Mucosa of descending colon (tissue), 3 donors: ENCODE measurements at regions not wholly inside any gene's neighbourhood (a gene's known extent, or its start where the extent isn't known, plus 50 kb on each side); places are given as distances from the start of the nearest gene placed in this dataset.
A peak's percentile ranks its signal among the peaks of the same experiment; 100 is the strongest.

Experiments used
- ATAC-seq: fragments of 200-7000 bp; cut with Tn5 transposase; one replicate; pipeline ENCODE4 v1.9.1; 2020; ENCODE audit warnings: mild to moderate bottlenecking, moderate library complexity
- DNase-seq, 3 donors: peaks; one replicate each; pipeline ENCODE4 v3.0.0-alpha.2; 2020
- H3K36me3 ChIP-seq: fragments of 200-600 bp; one replicate; pipeline ENCODE4 v1.8.0; 2021; ENCODE audit warnings: low read depth, mild to moderate bottlenecking
- H3K4me1 ChIP-seq: fragments of 200-600 bp; one replicate; pipeline ENCODE4 v1.8.0; 2021; ENCODE audit warnings: low read depth, mild to moderate bottlenecking
- H3K4me3 ChIP-seq: fragments of 200-600 bp; one replicate; pipeline ENCODE4 v1.8.0; 2021; ENCODE audit warnings: mild to moderate bottlenecking
- H3K9me3 ChIP-seq: fragments of 200-600 bp; one replicate; pipeline ENCODE4 v1.8.0; 2021; ENCODE audit warnings: mild to moderate bottlenecking
- CTCF ChIP-seq: fragments of 200-600 bp; IDR thresholded peaks from one replicate; pipeline ENCODE4 v1.8.0; 2022; ENCODE audit warnings: antibody characterized with exemption, mild to moderate bottlenecking
- intact Hi-C, 2 donors: fragments of 100-400 bp; cut with DNase I in 1 of 2; cut with micrococcal nuclease in 1 of 2; formaldehyde crosslinking; loops; one replicate each; pipeline versions ENCODE4 v1.11.0 to v1.11.1; 2022; cut with DNase I, micrococcal nuclease
- donor health status: DM: no; HTN: no; CAD: no; lungs with moderate emphysema.
- donor health status: DM: no; HTN: no; CAD: no.
- donor health status: DM: no; HTN: yes; CAD: no.

DNA sequence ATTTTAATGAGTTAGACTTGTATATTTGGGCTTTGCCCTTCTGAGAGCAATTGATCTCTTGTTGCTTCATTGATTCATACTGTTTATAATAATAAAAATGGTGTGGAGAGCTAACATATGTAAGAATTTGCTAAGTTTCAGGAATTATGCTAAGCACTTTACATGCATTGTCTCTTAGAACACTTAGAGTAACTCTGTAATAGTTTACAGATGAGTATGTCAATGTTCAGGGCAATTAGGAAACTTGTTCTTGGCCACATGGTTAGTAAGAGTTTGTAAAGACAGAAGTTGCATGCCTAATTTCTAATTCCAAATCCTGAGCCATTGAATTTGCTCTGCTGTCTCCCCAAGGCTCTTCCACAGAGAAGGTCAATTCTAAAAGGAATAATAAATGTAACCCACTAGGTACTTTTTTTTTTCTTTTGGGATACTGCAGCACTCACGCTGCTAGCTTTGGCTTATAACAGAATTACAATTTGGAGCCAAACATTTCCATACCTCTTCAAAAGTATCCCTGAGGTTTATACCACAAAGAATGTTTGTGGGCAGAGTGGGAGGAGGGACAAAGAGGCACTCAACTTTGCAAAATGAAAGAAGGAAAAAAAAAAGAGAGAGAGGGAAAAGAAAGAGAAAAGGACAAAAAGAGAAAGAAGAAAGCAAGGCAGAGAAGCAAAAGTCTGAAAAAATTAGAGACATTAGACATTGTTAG is 232.4 kb downstream of the CALCRL start:
- intact Hi-C loops = no loop called here
- ATAC-seq (no peak), DNase-seq (no peak)
- no peaks in the 10 kb centered on the region for H3K36me3 ChIP-seq
- no peaks in the 10 kb centered on the region for H3K4me1 ChIP-seq
- H3K9me3 ChIP-seq = no peaks in the 10 kb centered on the region
- TF ChIP-seq CTCF = no peak
- H3K4me3 ChIP-seq = no peak overlapping the region

- Histone ChIP-seq H3K36me3 (no peaks in the 10 kb centered on the region), H3K4me3 (no peak overlapping the region), H3K9me3 (no peaks in the 10 kb centered on the region), H3K4me1 (no peaks in the 10 kb centered on the region)
- intact Hi-C loops = no loop called here
- no peak for TF ChIP-seq CTCF
- no peak for DNase-seq
- ATAC-seq = no peak
Observed at GRCh38 chr2:187214306-187214705, 233.7 kb downstream of the CALCRL start.

DNA sequence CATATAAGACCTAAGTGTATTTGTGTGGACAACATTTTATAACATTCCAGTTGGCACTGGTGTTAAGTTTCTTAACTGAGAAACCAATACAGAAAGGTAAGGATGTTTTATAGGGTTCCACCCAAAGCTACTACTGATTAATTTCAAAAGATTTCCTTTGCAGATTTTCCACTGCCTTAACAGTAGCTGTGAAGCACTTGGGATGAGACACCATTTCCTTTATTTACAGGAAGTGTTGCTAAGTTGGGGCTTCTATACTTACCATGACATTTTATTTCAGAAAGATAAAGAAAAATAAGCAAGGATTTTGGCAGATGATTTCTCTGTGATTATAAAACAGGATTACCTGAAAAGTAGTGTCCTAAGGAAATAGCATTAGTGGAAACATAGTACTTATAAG is 234.3 kb downstream of the CALCRL start:
- Histone ChIP-seq H3K9me3 (no peaks in the 10 kb centered on the region), H3K4me3 (no peak overlapping the region), H3K36me3 (no peaks in the 10 kb centered on the region), H3K4me1 (no peaks in the 10 kb centered on the region)
- no peak for TF ChIP-seq CTCF
- ATAC-seq (no peak), DNase-seq (no peak)
- intact Hi-C loops = no loop called here

DNA sequence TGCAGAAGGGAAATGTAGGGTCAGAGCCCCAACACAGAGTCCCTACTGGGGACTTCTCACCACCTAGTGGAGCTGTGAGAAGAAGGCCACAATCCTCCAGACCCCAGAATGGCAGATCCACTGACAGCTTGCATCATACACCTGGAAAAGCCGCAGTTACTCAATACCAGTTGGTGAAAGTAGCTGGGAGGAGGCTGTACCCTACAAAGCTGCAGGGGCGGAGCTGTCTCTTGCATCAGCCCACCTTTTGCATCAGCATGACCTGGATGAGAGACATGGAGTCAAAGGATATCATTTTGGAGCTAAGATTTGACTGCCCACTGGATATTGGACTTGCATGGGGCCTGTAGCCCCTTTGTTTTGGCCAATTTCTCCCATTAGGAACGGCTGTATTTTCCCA is 237.3 kb downstream of the CALCRL start:
- TF ChIP-seq CTCF = no peak
- Histone ChIP-seq H3K36me3 (no peaks in the 10 kb centered on the region), H3K4me3 (no peak overlapping the region), H3K9me3 (no peaks in the 10 kb centered on the region), H3K4me1 (no peaks in the 10 kb centered on the region)
- intact Hi-C loops = no loop called here
- ATAC-seq (no peak), DNase-seq (no peak)

DNA sequence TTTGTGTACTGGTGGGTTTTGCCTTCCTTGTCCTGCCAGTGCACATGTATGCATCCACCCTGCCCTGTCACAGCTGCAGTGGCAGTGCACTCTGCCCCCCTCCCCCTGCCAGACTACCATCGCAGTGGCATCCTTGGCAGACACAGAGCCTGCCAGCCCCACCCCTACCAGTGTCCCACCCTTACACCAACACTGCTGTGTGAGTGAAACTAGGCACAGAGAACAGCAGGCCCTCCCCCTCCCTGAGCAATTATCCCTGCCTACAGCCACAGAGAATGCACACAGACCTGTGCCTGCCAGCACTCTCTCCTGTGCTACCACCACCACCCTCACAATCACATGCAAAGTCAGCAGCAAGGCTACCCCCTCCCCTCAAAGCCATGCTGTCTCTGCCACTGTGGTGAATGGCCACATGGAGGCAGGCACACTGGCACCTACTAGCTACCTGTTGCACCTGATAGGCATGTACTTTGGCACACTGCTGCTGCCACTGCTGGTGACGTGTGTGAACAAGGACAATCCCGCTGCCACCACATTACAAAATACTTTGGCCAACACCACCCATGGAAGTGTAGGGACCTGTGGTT is 239.8 kb downstream of the CALCRL start:
- intact Hi-C loops = no loop called here
- H3K36me3 ChIP-seq = no peaks in the 10 kb centered on the region
- no peak for TF ChIP-seq CTCF
- no peaks in the 10 kb centered on the region for H3K4me1 ChIP-seq
- H3K9me3 ChIP-seq = no peaks in the 10 kb centered on the region
- DNase-seq (peak in 1 of 3 donors; percentile 24), ATAC-seq (peak; percentile 27)
- H3K4me3 ChIP-seq = no peak overlapping the region
